Fibroblast of lung (primary cell): ENCODE measurements at regions not wholly inside any gene's neighbourhood (a gene's known extent, or its start where the extent isn't known, plus 50 kb on each side); places are given as distances from the start of the nearest gene placed in this dataset.

Experiments used
- DNase-seq, 2 donors: peaks; one replicate each; pipeline versions ENCODE4 v3.0.0 to v3.0.0-alpha.2; 2010; ENCODE audit warnings: low read depth in 2 of 2
- H2AFZ ChIP-seq: 2 replicates; pipeline ENCODE4 v1.5.1; 2012; ENCODE audit warnings: low read length, control low read depth, inconsistent platforms
- H3K27ac ChIP-seq: 2 replicates; pipeline ENCODE4 v1.5.1; 2011; ENCODE audit warnings: low read length, control low read depth; ENCODE audit not compliant: insufficient read depth
- H3K27me3 ChIP-seq: 2 replicates; pipeline ENCODE4 v1.5.1; 2011; ENCODE audit warnings: mild to moderate bottlenecking, low read length; ENCODE audit not compliant: control insufficient read depth, insufficient read depth
- H3K36me3 ChIP-seq: 2 replicates; pipeline ENCODE4 v1.5.1; 2011; ENCODE audit warnings: low read length; ENCODE audit not compliant: control insufficient read depth, insufficient read depth
- H3K4me1 ChIP-seq: 2 replicates; pipeline ENCODE4 v1.5.1; 2011; ENCODE audit warnings: low read length; ENCODE audit not compliant: control insufficient read depth, insufficient read depth; ENCODE audit errors: extremely low read depth
- H3K4me2 ChIP-seq: 2 replicates; pipeline ENCODE4 v1.5.1; 2011; ENCODE audit warnings: low read length, control low read depth; ENCODE audit not compliant: insufficient read depth; ENCODE audit errors: extremely low read depth
- H3K4me3 ChIP-seq, 4 experiments: fragments of 200-600 bp in 1 of 4; sonication (generic) in 1 of 4; replicated peaks in 1 of 4; 2 replicates each; pipeline ENCODE4 v1.5.1; 2011 to 2016; ENCODE audit warnings: low read length in 4 of 4, low read depth in 3 of 4, mild to moderate bottlenecking in 3 of 4, control low read depth in 2 of 4, inconsistent platforms in 1 of 4, mixed read lengths in 1 of 4; ENCODE audit not compliant: insufficient read depth in 1 of 4; ENCODE audit errors: control extremely low read depth in 1 of 4
- H3K79me2 ChIP-seq: 2 replicates; pipeline ENCODE4 v1.5.1; 2012; ENCODE audit warnings: mild to moderate bottlenecking, low read length, inconsistent platforms; ENCODE audit not compliant: control insufficient read depth, insufficient read depth
- H3K9ac ChIP-seq: 2 replicates; pipeline ENCODE4 v1.5.1; 2011; ENCODE audit warnings: mild to moderate bottlenecking, low read length, control low read depth; ENCODE audit not compliant: insufficient read depth
- H3K9me3 ChIP-seq: 2 replicates; pipeline ENCODE4 v1.5.1; 2012; ENCODE audit warnings: low read depth, low read length; ENCODE audit not compliant: control insufficient read depth, insufficient read depth
- H4K20me1 ChIP-seq: 2 replicates; pipeline ENCODE4 v1.5.1; 2011; ENCODE audit warnings: low read length; ENCODE audit not compliant: control insufficient read depth, insufficient read depth; ENCODE audit errors: extremely low read depth
- EZH2 ChIP-seq: IDR thresholded peaks from 2 replicates; pipeline ENCODE4 v1.5.1; 2012; ENCODE audit warnings: low read length, control low read depth, mild to moderate bottlenecking; ENCODE audit errors: missing control alignments
- TF ChIP-seq, protein P1 (sequence below), 2 donors: IDR thresholded peaks in 1 of 2; conservative IDR thresholded peaks in 1 of 2; 1 replicate in 1 of 2; 2 replicates in 1 of 2; pipeline ENCODE4 v1.5.1; 2011 to 2012; ENCODE audit warnings: low read length in 2 of 2, control low read depth in 1 of 2, inconsistent platforms in 1 of 2, low read depth in 1 of 2, mild to moderate bottlenecking in 1 of 2

DNA sequence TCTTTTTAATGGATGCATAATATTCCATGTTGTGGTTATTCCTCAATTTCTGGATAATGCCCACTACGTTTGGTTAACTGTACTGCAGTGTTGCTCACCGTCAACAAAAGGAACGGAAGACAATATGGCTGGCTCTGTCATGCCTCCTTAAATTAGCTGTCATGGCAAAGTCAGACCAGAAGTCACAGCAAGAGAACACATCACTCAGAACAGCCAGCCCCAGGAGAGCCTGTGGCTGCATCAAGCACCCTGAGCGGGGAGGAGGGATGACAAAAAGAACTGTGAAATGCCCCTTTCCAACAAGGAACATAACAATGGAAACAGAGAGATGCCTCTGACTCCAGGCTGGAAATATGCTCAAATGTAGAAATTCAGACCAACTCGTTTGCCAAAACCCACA, 366.0 kb upstream of the ZNF507 start:
- Histone ChIP-seq H3K9ac (no peak overlapping the region), H3K27me3 (no peaks in the 10 kb centered on the region), H3K4me3 (no peak overlapping the region), H2AFZ (no peak overlapping the region), H3K36me3 (no peaks in the 10 kb centered on the region), H3K4me2 (no peak overlapping the region), H3K27ac (no peak overlapping the region), H3K4me1 (no peaks in the 10 kb centered on the region), H4K20me1 (no peaks in the 10 kb centered on the region), H3K79me2 (no peaks in the 10 kb centered on the region), H3K9me3 (no peaks in the 10 kb centered on the region)
- no peak for TF ChIP-seq EZH2
- TF ChIP-seq, protein P1, sequence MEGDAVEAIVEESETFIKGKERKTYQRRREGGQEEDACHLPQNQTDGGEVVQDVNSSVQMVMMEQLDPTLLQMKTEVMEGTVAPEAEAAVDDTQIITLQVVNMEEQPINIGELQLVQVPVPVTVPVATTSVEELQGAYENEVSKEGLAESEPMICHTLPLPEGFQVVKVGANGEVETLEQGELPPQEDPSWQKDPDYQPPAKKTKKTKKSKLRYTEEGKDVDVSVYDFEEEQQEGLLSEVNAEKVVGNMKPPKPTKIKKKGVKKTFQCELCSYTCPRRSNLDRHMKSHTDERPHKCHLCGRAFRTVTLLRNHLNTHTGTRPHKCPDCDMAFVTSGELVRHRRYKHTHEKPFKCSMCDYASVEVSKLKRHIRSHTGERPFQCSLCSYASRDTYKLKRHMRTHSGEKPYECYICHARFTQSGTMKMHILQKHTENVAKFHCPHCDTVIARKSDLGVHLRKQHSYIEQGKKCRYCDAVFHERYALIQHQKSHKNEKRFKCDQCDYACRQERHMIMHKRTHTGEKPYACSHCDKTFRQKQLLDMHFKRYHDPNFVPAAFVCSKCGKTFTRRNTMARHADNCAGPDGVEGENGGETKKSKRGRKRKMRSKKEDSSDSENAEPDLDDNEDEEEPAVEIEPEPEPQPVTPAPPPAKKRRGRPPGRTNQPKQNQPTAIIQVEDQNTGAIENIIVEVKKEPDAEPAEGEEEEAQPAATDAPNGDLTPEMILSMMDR (conservative IDR thresholded peaks at IDR 0.05 in 1 of 2, IDR thresholded peaks at IDR 0.05 in 1 of 2; ENCODE audit: low read depth in 1 of 2, low read length in 2 of 2), result no peak
- DNase-seq, result no peak

DNA sequence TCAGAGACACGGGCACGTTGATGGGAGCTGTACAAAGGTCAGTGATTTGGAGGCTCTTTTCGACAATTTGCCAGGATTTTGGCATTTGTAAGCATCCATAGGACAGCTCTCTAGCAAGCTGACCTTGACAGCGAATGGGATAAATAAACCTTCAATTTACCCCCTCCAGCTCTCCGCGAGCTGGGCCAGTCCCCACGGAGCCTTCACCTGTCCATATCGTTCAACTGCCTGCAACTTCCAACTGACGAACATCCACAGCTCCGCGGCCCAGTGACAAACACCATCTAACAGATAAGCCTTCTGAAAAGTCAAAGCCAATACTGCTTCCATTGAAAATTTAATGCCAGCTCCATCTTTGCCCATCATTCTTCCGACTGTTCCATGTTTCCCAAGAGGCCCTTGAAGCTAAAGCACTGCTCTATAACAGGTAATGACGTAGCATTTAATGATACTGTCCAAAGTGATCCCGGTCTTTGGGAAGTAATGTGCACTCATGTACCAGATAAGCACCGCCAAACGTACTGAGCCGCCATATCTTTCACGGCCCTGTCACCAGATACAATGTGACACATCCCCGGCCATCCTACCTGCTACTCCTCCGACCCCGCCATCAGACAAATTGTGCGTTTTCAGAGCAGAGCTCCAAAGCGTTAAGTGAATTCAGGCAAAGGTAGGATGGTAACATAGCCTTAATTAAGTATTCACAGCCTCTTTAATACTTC, 365.3 kb upstream of the ZNF507 start:
- no peak for TF ChIP-seq EZH2
- TF ChIP-seq, protein P1 (conservative IDR thresholded peaks at IDR 0.05 in 1 of 2, IDR thresholded peaks at IDR 0.05 in 1 of 2; ENCODE audit: low read depth in 1 of 2, low read length in 2 of 2), result no peak
- Histone ChIP-seq H3K27ac (no peak overlapping the region), H2AFZ (no peak overlapping the region), H3K4me2 (no peak overlapping the region), H3K9ac (no peak overlapping the region), H3K79me2 (no peaks in the 10 kb centered on the region), H3K36me3 (no peaks in the 10 kb centered on the region), H3K9me3 (no peaks in the 10 kb centered on the region), H3K4me1 (no peaks in the 10 kb centered on the region), H4K20me1 (no peaks in the 10 kb centered on the region), H3K27me3 (no peaks in the 10 kb centered on the region), H3K4me3 (no peak overlapping the region)
- no peak for DNase-seq

DNA sequence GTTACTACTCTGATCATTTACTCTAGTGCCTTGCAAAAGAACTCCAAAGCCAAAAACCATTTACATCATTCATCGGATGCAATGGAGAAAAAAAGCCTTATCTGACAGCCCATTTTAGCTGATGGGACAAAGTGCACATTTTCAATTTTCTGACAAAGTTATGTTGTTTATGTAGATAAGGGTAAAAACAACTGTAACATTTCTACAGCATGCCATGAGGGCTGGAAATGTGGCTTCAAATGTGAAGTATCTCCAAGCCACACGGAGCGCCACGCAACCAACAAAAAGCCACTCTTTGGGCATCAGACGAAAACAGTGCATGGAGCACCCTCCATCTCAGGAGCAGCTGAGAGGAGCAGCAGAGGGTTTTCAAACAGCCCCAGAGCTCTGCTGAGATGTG, 364.6 kb upstream of the ZNF507 start:
- H3K4me2 ChIP-seq, result no peak overlapping the region
- H3K27me3 ChIP-seq, result no peaks in the 10 kb centered on the region
- no peak overlapping the region for H2AFZ ChIP-seq
- H3K4me1 ChIP-seq, result no peaks in the 10 kb centered on the region
- no peak overlapping the region for H3K4me3 ChIP-seq
- H4K20me1 ChIP-seq, result no peaks in the 10 kb centered on the region
- DNase-seq, result no peak
- no peaks in the 10 kb centered on the region for H3K9me3 ChIP-seq
- H3K36me3 ChIP-seq, result no peaks in the 10 kb centered on the region
- H3K79me2 ChIP-seq, result no peaks in the 10 kb centered on the region
- TF ChIP-seq, protein P1 (conservative IDR thresholded peaks at IDR 0.05 in 1 of 2, IDR thresholded peaks at IDR 0.05 in 1 of 2; ENCODE audit: low read depth in 1 of 2, low read length in 2 of 2), result no peak
- TF ChIP-seq EZH2, result no peak
- no peak overlapping the region for H3K27ac ChIP-seq
- H3K9ac ChIP-seq, result no peak overlapping the region
